Skin of body (tissue), 1 donor: ENCODE measurements at regions not wholly inside any gene's neighbourhood (a gene's known extent, or its start where the extent isn't known, plus 50 kb on each side); places are given as distances from the start of the nearest gene placed in this dataset.

Experiments used
- DNase-seq: peaks from one replicate; lab custom pipeline; 2025; lab: John Stamatoyannopoulos, UW

GRCh38 chrX:10021461-10022272 lies 54.5 kb downstream of the CLDN34 start:
- no peak for DNase-seq

GRCh38 chrX:10022273-10022541 lies 55.0 kb downstream of the CLDN34 start:
- no peak for DNase-seq

- DNase-seq: no peak
Measured at GRCh38 chrX:10022580-10023245, 55.6 kb downstream of the CLDN34 start.

GRCh38 chrX:10023821-10024220 lies 56.7 kb downstream of the CLDN34 start:
- no peak for DNase-seq

GRCh38 chrX:10025742-10026493 lies 58.8 kb downstream of the CLDN34 start:
- DNase-seq: no peak

GRCh38 chrX:10028283-10029104 lies 61.3 kb downstream of the CLDN34 start:
- DNase-seq: no peak

GRCh38 chrX:10030570-10030969 lies 63.4 kb downstream of the CLDN34 start:
- DNase-seq: no peak

- DNase-seq: no peak
Measured at GRCh38 chrX:10031746-10032145, 64.6 kb downstream of the CLDN34 start.

- no peak for DNase-seq
Measured at GRCh38 chrX:10032147-10032546, 65.0 kb downstream of the CLDN34 start.

- no peak for DNase-seq
Measured at GRCh38 chrX:10033375-10034007, 66.3 kb downstream of the CLDN34 start.

GRCh38 chrX:10034740-10035260 lies 67.6 kb downstream of the CLDN34 start:
- no peak for DNase-seq

GRCh38 chrX:10038585-10038984 lies 71.4 kb downstream of the CLDN34 start:
- DNase-seq: no peak

- no peak for DNase-seq
Measured at GRCh38 chrX:10039821-10040793, 72.9 kb downstream of the CLDN34 start.

- DNase-seq: no peak
Measured at GRCh38 chrX:10040961-10041360, 73.8 kb downstream of the CLDN34 start.

- no peak for DNase-seq
Measured at GRCh38 chrX:10041383-10041782, 74.2 kb downstream of the CLDN34 start.

GRCh38 chrX:10042055-10042454 lies 74.9 kb downstream of the CLDN34 start:
- no peak for DNase-seq

- no peak for DNase-seq
Measured at GRCh38 chrX:10043386-10043785, 76.2 kb downstream of the CLDN34 start.

GRCh38 chrX:10044021-10044420 lies 76.9 kb downstream of the CLDN34 start:
- DNase-seq: no peak

GRCh38 chrX:10045327-10046000 lies 78.3 kb downstream of the CLDN34 start:
- no peak for DNase-seq
